Peyer's patch (tissue), 4 donors: ENCODE measurements at regions not wholly inside any gene's neighbourhood (a gene's known extent, or its start where the extent isn't known, plus 50 kb on each side); places are given as distances from the start of the nearest gene placed in this dataset.

Experiments used
- POLR2A ChIP-seq, 2 donors: fragments of 450-650 bp; IDR thresholded peaks; one replicate each; pipeline ENCODE4 v1.5.1; 2017; ENCODE audit warnings: antibody characterized with exemption in 2 of 2, mild to moderate bottlenecking in 2 of 2, moderate library complexity in 2 of 2
- TF ChIP-seq, protein P1 (sequence below), 6 experiments: fragments of 450-650 bp in 4 of 6; fragments of 200-600 bp in 2 of 6; sonication (generic) in 1 of 6; IDR thresholded peaks; one replicate each; pipeline ENCODE4 v1.5.1; 2017 to 2019; ENCODE audit warnings: antibody characterized with exemption in 6 of 6, mild to moderate bottlenecking in 3 of 6, moderate library complexity in 1 of 6

DNA sequence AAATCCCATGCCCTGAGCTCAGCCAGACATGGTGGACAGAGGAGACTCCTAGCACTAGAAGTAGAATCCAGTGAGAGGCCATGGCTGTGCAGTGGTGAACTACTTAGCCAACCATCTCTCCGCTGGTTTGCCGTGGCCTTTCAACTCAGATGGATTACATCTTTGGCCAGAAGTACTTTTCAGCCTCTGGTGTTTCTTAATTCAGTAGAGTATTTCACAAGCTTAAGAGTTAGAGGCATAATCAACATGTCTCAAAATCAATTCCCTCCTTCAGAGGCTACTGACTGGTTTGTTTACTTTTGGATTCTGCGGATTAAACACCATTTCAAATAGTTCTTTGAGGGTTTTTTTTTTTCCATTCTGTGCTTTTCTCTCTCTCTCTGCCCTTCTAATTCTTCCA is 91.1 kb upstream of the PGRMC2 start:
- TF ChIP-seq, protein P1, sequence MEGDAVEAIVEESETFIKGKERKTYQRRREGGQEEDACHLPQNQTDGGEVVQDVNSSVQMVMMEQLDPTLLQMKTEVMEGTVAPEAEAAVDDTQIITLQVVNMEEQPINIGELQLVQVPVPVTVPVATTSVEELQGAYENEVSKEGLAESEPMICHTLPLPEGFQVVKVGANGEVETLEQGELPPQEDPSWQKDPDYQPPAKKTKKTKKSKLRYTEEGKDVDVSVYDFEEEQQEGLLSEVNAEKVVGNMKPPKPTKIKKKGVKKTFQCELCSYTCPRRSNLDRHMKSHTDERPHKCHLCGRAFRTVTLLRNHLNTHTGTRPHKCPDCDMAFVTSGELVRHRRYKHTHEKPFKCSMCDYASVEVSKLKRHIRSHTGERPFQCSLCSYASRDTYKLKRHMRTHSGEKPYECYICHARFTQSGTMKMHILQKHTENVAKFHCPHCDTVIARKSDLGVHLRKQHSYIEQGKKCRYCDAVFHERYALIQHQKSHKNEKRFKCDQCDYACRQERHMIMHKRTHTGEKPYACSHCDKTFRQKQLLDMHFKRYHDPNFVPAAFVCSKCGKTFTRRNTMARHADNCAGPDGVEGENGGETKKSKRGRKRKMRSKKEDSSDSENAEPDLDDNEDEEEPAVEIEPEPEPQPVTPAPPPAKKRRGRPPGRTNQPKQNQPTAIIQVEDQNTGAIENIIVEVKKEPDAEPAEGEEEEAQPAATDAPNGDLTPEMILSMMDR (IDR thresholded peaks at IDR 0.05): no peak
- no peak for TF ChIP-seq POLR2A (IDR thresholded peaks at IDR 0.05)
